HG03066 (cell line): ENCODE measurements at regions not wholly inside any gene's neighbourhood (a gene's known extent, or its start where the extent isn't known, plus 50 kb on each side); places are given as distances from the start of the nearest gene placed in this dataset.

Experiments
- ATAC-seq: cut with Tn5 transposase; IDR thresholded peaks from one replicate; pipeline ENCODE4 v1.9.1; 2021; ENCODE audit warnings: low read depth; ENCODE audit not compliant: unreplicated experiment

DNA sequence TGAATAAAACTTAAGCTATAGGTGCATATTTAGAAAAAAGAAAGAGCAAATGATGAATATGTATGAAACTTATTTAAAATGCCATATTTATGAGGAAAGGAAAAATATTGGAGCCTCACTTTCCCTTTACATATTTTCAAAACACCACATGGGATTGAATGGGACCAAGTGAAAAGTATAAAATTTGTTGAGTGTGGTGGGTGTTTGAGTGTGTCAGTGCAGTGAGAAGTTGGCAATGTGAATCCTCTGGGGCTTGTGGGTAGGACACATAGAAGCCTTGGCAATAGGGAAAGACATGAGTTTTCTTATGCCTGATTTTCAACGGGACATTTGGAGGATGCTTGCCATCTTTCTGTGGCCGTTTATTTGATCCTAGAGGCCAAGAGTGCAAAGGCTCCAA lies 502.2 kb upstream of the CELF4 start:
- ATAC-seq = no peak

GRCh38 chr18:38067086-38067485 lies 501.5 kb upstream of the CELF4 start:
- ATAC-seq = no peak

GRCh38 chr18:38052879-38053590 lies 487.4 kb upstream of the CELF4 start:
- no peak for ATAC-seq

GRCh38 chr18:38047820-38048219 lies 482.2 kb upstream of the CELF4 start:
- no peak for ATAC-seq

DNA sequence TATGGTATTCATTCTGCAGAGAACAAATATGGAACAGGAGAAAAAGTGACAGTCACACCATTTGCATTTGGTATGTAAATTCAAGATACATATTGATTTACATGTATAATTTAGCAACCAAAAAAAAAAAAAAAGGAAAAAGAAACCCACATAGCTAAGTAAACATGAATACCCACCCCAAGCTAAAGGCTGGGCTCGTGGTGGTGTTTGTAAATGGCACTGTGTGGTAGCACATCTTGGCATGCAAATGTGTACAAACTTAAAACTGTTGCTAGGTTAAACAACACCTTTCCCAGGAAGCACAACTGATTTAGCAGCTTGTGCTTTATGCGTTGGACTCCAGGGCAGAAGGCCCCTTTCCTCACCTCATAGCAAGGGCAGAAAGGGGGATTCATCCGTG lies 481.1 kb upstream of the CELF4 start:
- ATAC-seq = no peak

DNA sequence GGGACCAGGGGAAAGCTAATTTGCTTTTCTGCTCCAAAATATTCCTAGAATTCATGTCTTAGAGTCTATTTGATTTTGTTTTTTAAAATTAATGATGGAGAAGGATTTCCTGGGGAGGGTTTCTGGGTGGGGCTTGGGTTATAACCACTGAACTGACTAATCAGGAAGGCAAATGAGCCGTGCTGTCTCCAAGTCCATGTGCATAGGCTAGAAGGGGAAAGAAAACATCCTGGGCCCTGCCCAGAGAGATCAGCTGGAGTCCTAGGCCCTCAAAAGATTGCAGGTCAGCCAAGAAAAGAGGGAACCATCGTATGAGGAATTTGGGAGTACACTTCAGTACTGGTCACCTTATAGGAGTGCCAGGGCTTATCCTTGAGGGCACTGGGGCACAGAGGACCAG lies 480.2 kb upstream of the CELF4 start:
- no peak for ATAC-seq

- no peak for ATAC-seq
Observed at GRCh38 chr18:38042211-38042890, 476.8 kb upstream of the CELF4 start.

GRCh38 chr18:38038242-38038641 lies 472.6 kb upstream of the CELF4 start:
- ATAC-seq = no peak

DNA sequence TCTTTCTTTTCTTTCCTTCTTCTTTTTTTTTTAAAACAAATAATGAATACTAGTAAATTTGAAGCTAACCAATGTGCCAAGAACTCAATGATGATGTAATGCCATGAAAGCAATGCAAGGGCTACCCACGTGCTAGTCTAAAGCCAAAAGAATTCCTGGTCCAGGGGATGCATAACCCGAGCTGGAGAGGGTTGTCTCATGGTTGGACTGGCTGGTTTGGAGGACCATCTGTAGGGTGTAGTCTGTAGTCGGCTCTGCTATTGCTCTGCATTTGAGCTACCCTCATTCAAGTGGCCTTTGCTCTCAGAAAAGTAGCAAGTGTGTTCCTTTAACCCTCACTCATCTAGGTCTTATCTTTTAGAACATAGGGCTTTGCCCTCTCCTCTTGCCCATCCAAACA lies 469.6 kb upstream of the CELF4 start:
- ATAC-seq = no peak

DNA sequence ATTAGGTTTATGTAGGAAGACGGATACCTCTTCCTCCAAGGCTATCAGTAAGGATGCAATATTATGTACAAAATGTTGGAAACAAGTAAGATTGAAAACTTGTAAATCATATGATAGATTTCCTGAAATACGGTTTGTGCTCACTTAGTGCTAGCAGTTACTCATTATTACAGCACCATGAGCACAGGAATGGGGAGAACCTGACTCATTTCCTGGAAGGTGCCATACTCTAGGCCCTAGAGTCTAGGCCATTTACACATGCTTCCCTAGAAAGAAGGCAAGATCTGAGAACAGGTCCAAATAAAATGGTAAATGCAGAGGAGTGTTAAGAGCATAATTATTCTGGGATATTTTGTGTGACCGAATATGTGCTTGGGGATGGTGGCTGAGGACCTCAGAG lies 467.7 kb upstream of the CELF4 start:
- ATAC-seq = no peak

DNA sequence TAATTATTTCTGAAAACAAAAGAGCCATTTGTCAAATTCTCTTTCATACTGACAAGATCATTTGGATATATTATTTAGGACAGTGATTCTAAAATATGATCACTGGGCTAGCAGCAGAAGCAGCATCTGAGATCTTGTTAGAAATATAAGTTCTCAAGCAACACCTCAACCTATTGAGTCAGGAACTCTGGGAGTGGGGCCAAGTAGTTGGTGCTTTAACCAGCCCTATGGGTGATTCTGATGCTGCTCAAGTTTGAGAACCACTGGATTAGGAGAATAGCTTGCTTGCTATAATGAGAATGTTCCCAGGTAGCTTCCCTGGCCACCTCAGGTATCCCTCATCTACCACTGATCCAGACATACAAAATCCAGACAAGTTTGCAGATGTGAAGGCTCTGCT lies 466.9 kb upstream of the CELF4 start:
- ATAC-seq = no peak

DNA sequence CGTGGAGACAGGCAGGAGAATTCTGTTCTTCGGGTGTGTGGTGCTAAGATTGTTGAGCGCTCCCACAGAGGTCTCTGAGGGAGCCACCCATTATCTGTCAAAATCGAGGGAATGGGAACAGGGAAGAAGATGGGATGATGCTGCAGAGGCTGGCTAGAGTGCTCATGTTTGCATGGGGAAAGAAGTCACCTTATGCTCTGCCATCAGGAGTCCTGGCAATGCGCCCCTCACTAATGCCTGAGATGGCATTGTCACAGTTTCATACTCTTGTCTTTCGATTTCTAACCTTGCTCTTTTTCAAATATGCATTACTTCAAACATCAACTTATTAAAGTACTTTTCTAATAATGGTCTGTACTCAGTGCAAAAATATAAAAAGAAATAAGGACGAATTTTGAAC lies 463.3 kb upstream of the CELF4 start:
- ATAC-seq = no peak

DNA sequence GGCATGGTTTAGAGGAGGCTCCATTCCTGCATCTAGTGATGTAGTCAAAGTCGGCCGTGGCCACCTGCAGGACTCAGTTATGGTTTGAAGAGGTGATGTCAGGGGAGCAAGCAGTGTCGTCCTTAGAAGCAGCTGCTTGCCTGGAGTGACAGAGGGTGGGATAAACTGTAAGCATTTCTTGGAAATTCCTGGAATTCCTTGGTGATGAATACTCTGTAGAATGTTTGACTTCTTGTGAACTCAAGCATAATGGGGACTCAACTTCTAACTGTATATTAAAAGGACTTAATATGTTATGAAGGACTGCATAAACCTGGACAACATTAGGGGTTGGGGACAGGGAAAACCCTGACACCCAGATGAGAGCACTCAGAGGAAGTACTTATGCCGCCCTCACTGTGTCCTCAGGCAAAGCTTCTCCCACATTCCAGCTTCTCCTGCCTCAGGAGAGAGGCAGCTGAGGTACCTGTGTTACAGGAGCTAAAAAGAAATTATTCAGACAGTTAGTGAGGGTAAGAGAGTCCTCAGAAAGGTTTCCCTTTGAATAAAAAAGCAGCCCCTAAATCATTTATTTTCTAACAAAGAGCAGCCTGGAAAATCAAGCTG lies 459.9 kb upstream of the CELF4 start:
- no peak for ATAC-seq

- ATAC-seq = no peak
Observed at GRCh38 chr18:38023871-38024270, 458.3 kb upstream of the CELF4 start.

GRCh38 chr18:38022234-38022633 lies 456.6 kb upstream of the CELF4 start:
- no peak for ATAC-seq

DNA sequence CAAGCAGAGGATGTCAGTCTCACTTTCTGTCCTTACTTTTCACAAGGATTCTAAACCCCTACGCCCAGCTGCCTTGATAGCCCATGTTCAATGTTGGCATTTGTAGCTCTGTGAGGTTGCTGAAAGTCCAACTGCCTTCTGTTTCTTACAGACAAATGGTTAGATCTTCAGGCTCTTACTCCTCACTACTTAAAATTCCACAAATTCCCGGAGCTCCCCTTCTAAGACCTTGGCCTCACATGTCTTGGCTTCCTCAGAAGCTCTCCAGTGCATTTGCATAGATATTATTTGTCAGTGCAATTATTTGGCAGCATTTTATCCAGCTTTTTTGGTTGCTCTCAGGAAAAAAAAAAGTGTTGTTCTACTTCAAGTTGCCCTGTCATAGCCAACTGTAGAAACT lies 453.7 kb upstream of the CELF4 start:
- no peak for ATAC-seq

- ATAC-seq = no peak
Observed at GRCh38 chr18:38010971-38011857, 445.6 kb upstream of the CELF4 start.

GRCh38 chr18:38010037-38010436 lies 444.4 kb upstream of the CELF4 start:
- ATAC-seq = no peak

DNA sequence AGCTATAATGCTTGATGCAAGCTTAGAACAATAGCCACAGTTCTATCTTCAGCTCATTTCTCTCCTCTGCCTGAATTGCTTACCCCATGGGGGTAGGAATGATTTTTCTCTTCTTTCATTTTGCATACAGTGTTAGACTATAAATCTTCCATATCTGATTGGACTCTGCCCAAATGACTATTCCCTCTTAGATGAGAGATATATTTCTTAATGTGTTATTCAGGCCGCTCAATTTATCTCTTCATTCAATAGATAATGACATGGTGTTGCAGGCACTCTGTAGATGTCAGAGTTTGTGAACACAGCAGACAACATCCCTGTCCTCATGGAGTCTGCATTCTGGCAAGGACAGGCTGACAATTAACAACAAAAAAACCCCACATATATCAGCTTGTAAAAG lies 443.7 kb upstream of the CELF4 start:
- no peak for ATAC-seq

DNA sequence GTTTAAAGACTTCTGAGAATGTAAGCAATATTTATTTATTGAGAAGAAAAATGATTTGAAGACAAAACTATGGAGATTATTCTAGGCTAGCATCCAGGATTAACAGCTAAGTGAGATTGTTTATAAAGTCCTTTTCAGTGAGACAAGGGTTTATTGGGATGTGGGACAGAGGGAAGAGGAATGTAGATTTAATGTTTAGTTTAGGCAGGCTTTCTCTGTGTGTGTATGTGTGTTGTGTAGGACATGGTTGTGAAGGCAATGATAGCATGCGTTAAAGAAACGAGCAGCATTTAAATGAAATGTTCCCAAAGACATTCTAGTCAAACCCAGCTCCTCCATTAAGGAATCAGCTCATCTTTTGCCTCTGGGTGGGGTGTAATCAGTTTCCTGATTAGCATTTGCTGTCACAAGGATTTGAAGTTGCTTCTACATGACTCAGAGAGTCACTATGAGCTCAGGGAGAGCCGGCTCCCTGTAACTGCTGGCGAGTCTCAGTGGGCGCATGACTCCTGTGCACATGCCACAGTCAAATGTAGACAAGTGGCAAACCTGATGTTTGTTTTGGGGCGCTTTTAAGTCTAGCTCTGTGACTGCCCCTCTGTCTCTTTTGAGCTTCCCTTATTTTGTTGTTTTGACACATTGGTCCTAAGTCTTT lies 442.2 kb upstream of the CELF4 start:
- no peak for ATAC-seq

GRCh38 chr18:38007026-38007425 lies 441.4 kb upstream of the CELF4 start:
- no peak for ATAC-seq
